Activated T-cell treated with anti-CD3 and anti-CD28 coated beads, Interleukin-2, amount 50 U/mL, for 1 hour (primary cell): ENCODE measurements at regions not wholly inside any gene's neighbourhood (a gene's known extent, or its start where the extent isn't known, plus 50 kb on each side); places are given as distances from the start of the nearest gene placed in this dataset.
"Not testable (repeated sequence)": the region's sequence is repeated elsewhere in the genome, so short reads cannot be mapped to it uniquely, and the experiment has no call there.

Experiments
- DNase-seq: peaks from one replicate; pipeline ENCODE4 v3.0.0-alpha.2; 2020

GRCh38 chr1:213601705-213602104 is 386.1 kb upstream of the PROX1 start:
- not testable (repeated sequence) for DNase-seq

- no peak for DNase-seq
Measured at GRCh38 chr1:213602796-213603486, 384.8 kb upstream of the PROX1 start.

GRCh38 chr1:213604477-213604876 is 383.3 kb upstream of the PROX1 start:
- no peak for DNase-seq

- no peak for DNase-seq
Measured at GRCh38 chr1:213605732-213606131, 382.0 kb upstream of the PROX1 start.

- DNase-seq: no peak
Measured at GRCh38 chr1:213606252-213606820, 381.4 kb upstream of the PROX1 start.

- no peak for DNase-seq
Measured at GRCh38 chr1:213613549-213613948, 374.2 kb upstream of the PROX1 start.

GRCh38 chr1:213615226-213615916 is 372.4 kb upstream of the PROX1 start:
- DNase-seq: no peak

GRCh38 chr1:213617133-213617532 is 370.6 kb upstream of the PROX1 start:
- DNase-seq: no peak

GRCh38 chr1:213618094-213618493 is 369.7 kb upstream of the PROX1 start:
- no peak for DNase-seq

- DNase-seq: no peak
Measured at GRCh38 chr1:213619026-213619425, 368.7 kb upstream of the PROX1 start.

GRCh38 chr1:213621077-213621476 is 366.7 kb upstream of the PROX1 start:
- no peak for DNase-seq

- no peak for DNase-seq
Measured at GRCh38 chr1:213622365-213623063, 365.3 kb upstream of the PROX1 start.

- no peak for DNase-seq
Measured at GRCh38 chr1:213623064-213623581, 364.6 kb upstream of the PROX1 start.

- no peak for DNase-seq
Measured at GRCh38 chr1:213623862-213624261, 363.9 kb upstream of the PROX1 start.

- not testable (repeated sequence) for DNase-seq
Measured at GRCh38 chr1:213636778-213637177, 351.0 kb upstream of the PROX1 start.

GRCh38 chr1:213641312-213641711 is 346.5 kb upstream of the PROX1 start:
- DNase-seq: no peak

GRCh38 chr1:213643360-213643759 is 344.4 kb upstream of the PROX1 start:
- no peak for DNase-seq

GRCh38 chr1:213647864-213648650 is 339.7 kb upstream of the PROX1 start:
- DNase-seq: no peak

GRCh38 chr1:213649373-213649772 is 338.4 kb upstream of the PROX1 start:
- no peak for DNase-seq

GRCh38 chr1:213650603-213651002 is 337.2 kb upstream of the PROX1 start:
- no peak for DNase-seq

GRCh38 chr1:213651077-213651476 is 336.7 kb upstream of the PROX1 start:
- DNase-seq: no peak

GRCh38 chr1:213652109-213652508 is 335.7 kb upstream of the PROX1 start:
- DNase-seq: no peak

GRCh38 chr1:213656039-213656438 is 331.7 kb upstream of the PROX1 start:
- DNase-seq: no peak
